ENCODE measurements at regions not wholly inside any gene's neighbourhood (a gene's known extent, or its start where the extent isn't known, plus 50 kb on each side); places are given as distances from the start of the nearest gene placed in this dataset.

GRCh38 chr4:59518005-59518823 lies 1681.9 kb upstream of the ADGRL3 start:
- TF ChIP-seq CTCF (conservative IDR thresholded peaks at IDR 0.05; ENCODE audit: low read depth, low read length) (no peak), EZH2phosphoT487 (IDR thresholded peaks at IDR 0.05; ENCODE audit: borderline replicate concordance, low read length) (no peak), EZH2 (IDR thresholded peaks at IDR 0.05; ENCODE audit: low read length, unreplicated experiment) (no peak)
- no peak for DNase-seq
- H3K4me3 ChIP-seq (ENCODE audit: low read length) = no peak overlapping the region
- no peak overlapping the region for H3K9ac ChIP-seq (ENCODE audit: low read length)
- no peak for ATAC-seq
- H3K4me1 ChIP-seq (ENCODE audit: insufficient read depth, low read length) = no peaks in the 10 kb centered on the region
- no peaks in the 10 kb centered on the region for H3K36me3 ChIP-seq (ENCODE audit: low read depth, low read length)
- no peaks in the 10 kb centered on the region for H3K27me3 ChIP-seq (ENCODE audit: low read length)
- POLR2A ChIA-PET (ENCODE audit: unreplicated experiment) = no interaction called here
- H3K4me2 ChIP-seq (ENCODE audit: low read length) = no peak overlapping the region
- H2AFZ ChIP-seq (ENCODE audit: low read length) = no peak overlapping the region
- no peaks in the 10 kb centered on the region for H3K79me2 ChIP-seq (ENCODE audit: low read length)
- no peak overlapping the region for H3K27ac ChIP-seq (ENCODE audit: low read length)
- no peaks in the 10 kb centered on the region for H3F3A ChIP-seq (ENCODE audit: low read length, unreplicated experiment)
- BruUV-seq (replicated peaks) = no TSS peak
- peaks cover 10% of the 10 kb centered on the region; the same call in 1 of the 2 replicates for H3K9me3 ChIP-seq (ENCODE audit: low read length)
- no peaks in the 10 kb centered on the region for H4K20me1 ChIP-seq (ENCODE audit: low read length)
- no peaks in the 10 kb centered on the region for H3K9me2 ChIP-seq (replicated peaks; ENCODE audit: low read length)
- CTCF ChIA-PET = no interaction called here
- intact Hi-C loops (cut with micrococcal nuclease) = no loop called here

GRCh38 chr4:59525885-59526284 lies 1674.2 kb upstream of the ADGRL3 start:
- no peaks in the 10 kb centered on the region for H3K27me3 ChIP-seq (ENCODE audit: low read length)
- no peak for TF ChIP-seq CTCF (conservative IDR thresholded peaks at IDR 0.05; ENCODE audit: low read depth, low read length)
- no peak for TF ChIP-seq EZH2phosphoT487 (IDR thresholded peaks at IDR 0.05; ENCODE audit: borderline replicate concordance, low read length)
- no peak overlapping the region for H3K4me3 ChIP-seq (ENCODE audit: low read length)
- H3K4me1 ChIP-seq (ENCODE audit: insufficient read depth, low read length) = no peaks in the 10 kb centered on the region
- no peaks in the 10 kb centered on the region for H3F3A ChIP-seq (ENCODE audit: low read length, unreplicated experiment)
- intact Hi-C loops (cut with micrococcal nuclease) = no loop called here
- no peaks in the 10 kb centered on the region for H3K36me3 ChIP-seq (ENCODE audit: low read depth, low read length)
- DNase-seq (no peak), ATAC-seq (no peak)
- H3K9ac ChIP-seq (ENCODE audit: low read length) = no peak overlapping the region
- no peak overlapping the region for H2AFZ ChIP-seq (ENCODE audit: low read length)
- no peak overlapping the region for H3K27ac ChIP-seq (ENCODE audit: low read length)
- H3K9me3 ChIP-seq (ENCODE audit: low read length) = no peaks in the 10 kb centered on the region
- H4K20me1 ChIP-seq (ENCODE audit: low read length) = no peaks in the 10 kb centered on the region
- ChIA-PET CTCF (no interaction called here), POLR2A (ENCODE audit: unreplicated experiment) (no interaction called here)
- H3K4me2 ChIP-seq (ENCODE audit: low read length) = no peak overlapping the region
- H3K79me2 ChIP-seq (ENCODE audit: low read length) = no peaks in the 10 kb centered on the region
- no peaks in the 10 kb centered on the region for H3K9me2 ChIP-seq (replicated peaks; ENCODE audit: low read length)
- no TSS peak for BruUV-seq (replicated peaks)

- Histone ChIP-seq H3K9me3 (ENCODE audit: low read length) (no peaks in the 10 kb centered on the region), H3K4me1 (ENCODE audit: insufficient read depth, low read length) (peaks cover 13% of the 10 kb centered on the region), H3K36me3 (ENCODE audit: low read depth, low read length) (no peaks in the 10 kb centered on the region), H3K9me2 (replicated peaks; ENCODE audit: low read length) (no peaks in the 10 kb centered on the region), H3K79me2 (ENCODE audit: low read length) (no peaks in the 10 kb centered on the region), H2AFZ (ENCODE audit: low read length) (no peak overlapping the region), H3K9ac (ENCODE audit: low read length) (no peak overlapping the region), H3K4me2 (ENCODE audit: low read length) (no peak overlapping the region), H3K4me3 (ENCODE audit: low read length) (no peak overlapping the region), H3K27ac (ENCODE audit: low read length) (no peak overlapping the region), H3K27me3 (ENCODE audit: low read length) (no peaks in the 10 kb centered on the region), H3F3A (ENCODE audit: low read length, unreplicated experiment) (no peaks in the 10 kb centered on the region), H4K20me1 (ENCODE audit: low read length) (no peaks in the 10 kb centered on the region)
- no peak for TF ChIP-seq EZH2phosphoT487 (IDR thresholded peaks at IDR 0.05; ENCODE audit: borderline replicate concordance, low read length)
- no peak for TF ChIP-seq EZH2 (IDR thresholded peaks at IDR 0.05; ENCODE audit: low read length, unreplicated experiment)
- no peak for TF ChIP-seq CTCF (conservative IDR thresholded peaks at IDR 0.05; ENCODE audit: low read depth, low read length)
- ChIA-PET POLR2A (ENCODE audit: unreplicated experiment) (no interaction called here), CTCF (no interaction called here)
- no peak for DNase-seq
- BruUV-seq (replicated peaks) = no TSS peak
- intact Hi-C loops (cut with micrococcal nuclease) = no loop called here
- ATAC-seq = no peak
Measured at GRCh38 chr4:59535541-59535940, 1664.6 kb upstream of the ADGRL3 start.

Measured in PC-3 (cell line).